GM19025 (cell line): ENCODE measurements at regions not wholly inside any gene's neighbourhood (a gene's known extent, or its start where the extent isn't known, plus 50 kb on each side); places are given as distances from the start of the nearest gene placed in this dataset.

Experiments used
- ATAC-seq: cut with Tn5 transposase; IDR thresholded peaks from one replicate; pipeline ENCODE4 v1.9.1; 2021; ENCODE audit warnings: mild to moderate bottlenecking, low read depth, moderate library complexity; ENCODE audit not compliant: unreplicated experiment

GRCh38 chr12:77630790-77631445, 199.8 kb upstream of the NAV3 start:
- ATAC-seq = no peak

- no peak for ATAC-seq
Observed at GRCh38 chr12:77630344-77630743, 200.3 kb upstream of the NAV3 start.

GRCh38 chr12:77629141-77629540, 201.6 kb upstream of the NAV3 start:
- no peak for ATAC-seq

GRCh38 chr12:77625441-77625840, 205.3 kb upstream of the NAV3 start:
- no peak for ATAC-seq

- no peak for ATAC-seq
Observed at GRCh38 chr12:77619425-77619824, 211.3 kb upstream of the NAV3 start.

- no peak for ATAC-seq
Observed at GRCh38 chr12:77617818-77618217, 212.9 kb upstream of the NAV3 start.

GRCh38 chr12:77615332-77615731, 215.4 kb upstream of the NAV3 start:
- ATAC-seq = no peak

GRCh38 chr12:77613411-77613810, 217.3 kb upstream of the NAV3 start:
- no peak for ATAC-seq

GRCh38 chr12:77610446-77610845, 220.2 kb upstream of the NAV3 start:
- no peak for ATAC-seq

GRCh38 chr12:77609016-77609415, 221.7 kb upstream of the NAV3 start:
- ATAC-seq = no peak

- no peak for ATAC-seq
Observed at GRCh38 chr12:77608271-77608824, 222.3 kb upstream of the NAV3 start.

- no peak for ATAC-seq
Observed at GRCh38 chr12:77606348-77606747, 224.3 kb upstream of the NAV3 start.

GRCh38 chr12:77603946-77604345, 226.7 kb upstream of the NAV3 start:
- ATAC-seq = no peak

- no peak for ATAC-seq
Observed at GRCh38 chr12:77601069-77601468, 229.6 kb upstream of the NAV3 start.

GRCh38 chr12:77600468-77600843, 230.2 kb upstream of the NAV3 start:
- no peak for ATAC-seq

GRCh38 chr12:77599782-77600467, 230.8 kb upstream of the NAV3 start:
- ATAC-seq = peak; percentile 68

- no peak for ATAC-seq
Observed at GRCh38 chr12:77594366-77594765, 236.3 kb upstream of the NAV3 start.

- no peak for ATAC-seq
Observed at GRCh38 chr12:77592836-77593235, 237.9 kb upstream of the NAV3 start.

- no peak for ATAC-seq
Observed at GRCh38 chr12:77591959-77592743, 238.5 kb upstream of the NAV3 start.

- no peak for ATAC-seq
Observed at GRCh38 chr12:77590306-77590705, 240.4 kb upstream of the NAV3 start.

- ATAC-seq = no peak
Observed at GRCh38 chr12:77584860-77585259, 245.8 kb upstream of the NAV3 start.
